Endometrium (tissue), 2 donors: ENCODE measurements at regions not wholly inside any gene's neighbourhood (a gene's known extent, or its start where the extent isn't known, plus 50 kb on each side); places are given as distances from the start of the nearest gene placed in this dataset.

Experiments
- FAIRE-seq: peaks from 2 replicates; lab custom pipeline; 2012; peaks lifted over from hg19 to GRCh38; lab: Jason Lieb, UNC
- donor health status: control.
- donor health status: control.

- FAIRE-seq = no peak
These were observed 147.2 kb upstream of the KLF4 start for GRCh38 chr9:107636571-107637381.

GRCh38 chr9:107635803-107636174 is 146.2 kb upstream of the KLF4 start:
- no peak for FAIRE-seq

GRCh38 chr9:107635101-107635802 is 145.7 kb upstream of the KLF4 start:
- no peak for FAIRE-seq

GRCh38 chr9:107633406-107633805 is 143.8 kb upstream of the KLF4 start:
- no peak for FAIRE-seq

GRCh38 chr9:107632661-107633060 is 143.1 kb upstream of the KLF4 start:
- no peak for FAIRE-seq

GRCh38 chr9:107632216-107632615 is 142.6 kb upstream of the KLF4 start:
- FAIRE-seq = no peak

GRCh38 chr9:107631788-107632187 is 142.2 kb upstream of the KLF4 start:
- no peak for FAIRE-seq

- no peak for FAIRE-seq
These were observed 140.6 kb upstream of the KLF4 start for GRCh38 chr9:107630156-107630555.

- FAIRE-seq = no peak
These were observed 138.9 kb upstream of the KLF4 start for GRCh38 chr9:107628444-107628843.

GRCh38 chr9:107627781-107628180 is 138.2 kb upstream of the KLF4 start:
- FAIRE-seq = no peak

GRCh38 chr9:107626118-107626517 is 136.5 kb upstream of the KLF4 start:
- no peak for FAIRE-seq

- FAIRE-seq = no peak
These were observed 135.9 kb upstream of the KLF4 start for GRCh38 chr9:107625383-107625984.

GRCh38 chr9:107624234-107624948 is 134.8 kb upstream of the KLF4 start:
- no peak for FAIRE-seq

- FAIRE-seq = no peak
These were observed 131.9 kb upstream of the KLF4 start for GRCh38 chr9:107621436-107621835.

- FAIRE-seq = no peak
These were observed 131.2 kb upstream of the KLF4 start for GRCh38 chr9:107620801-107621200.

- FAIRE-seq = no peak
These were observed 130.7 kb upstream of the KLF4 start for GRCh38 chr9:107620236-107620635.

- no peak for FAIRE-seq
These were observed 125.8 kb upstream of the KLF4 start for GRCh38 chr9:107615321-107615720.

- no peak for FAIRE-seq
These were observed 125.2 kb upstream of the KLF4 start for GRCh38 chr9:107614765-107615164.

GRCh38 chr9:107613321-107613720 is 123.8 kb upstream of the KLF4 start:
- FAIRE-seq = no peak

- FAIRE-seq = no peak
These were observed 122.6 kb upstream of the KLF4 start for GRCh38 chr9:107612136-107612535.

- FAIRE-seq = no peak
These were observed 120.0 kb upstream of the KLF4 start for GRCh38 chr9:107609547-107609946.

- FAIRE-seq = no peak
These were observed 116.7 kb upstream of the KLF4 start for GRCh38 chr9:107606149-107606790.
